Activated naive CD4-positive, alpha-beta T cell treated with anti-CD3 and anti-CD28 coated beads, Interleukin-2, amount 50 U/mL, for 24 hours (primary cell): ENCODE measurements at regions not wholly inside any gene's neighbourhood (a gene's known extent, or its start where the extent isn't known, plus 50 kb on each side); places are given as distances from the start of the nearest gene placed in this dataset.

Experiments
- H3K27ac Mint-ChIP-seq: one replicate; pipeline ENCODE4 v1.8.0; 2021; ENCODE audit warnings: mild to moderate bottlenecking, mixed read lengths
- H3K27me3 Mint-ChIP-seq: one replicate; pipeline ENCODE4 v1.8.0; 2021; ENCODE audit warnings: mixed read lengths
- H3K36me3 Mint-ChIP-seq: one replicate; pipeline ENCODE4 v1.8.0; 2021; ENCODE audit warnings: mixed read lengths
- H3K4me1 Mint-ChIP-seq: one replicate; pipeline ENCODE4 v1.8.0; 2021; ENCODE audit warnings: mixed read lengths
- H3K4me3 Mint-ChIP-seq: one replicate; pipeline ENCODE4 v1.8.0; 2021; ENCODE audit warnings: mild to moderate bottlenecking, mixed read lengths
- H3K9me3 Mint-ChIP-seq: one replicate; pipeline ENCODE4 v1.8.0; 2021; ENCODE audit warnings: mixed read lengths

DNA sequence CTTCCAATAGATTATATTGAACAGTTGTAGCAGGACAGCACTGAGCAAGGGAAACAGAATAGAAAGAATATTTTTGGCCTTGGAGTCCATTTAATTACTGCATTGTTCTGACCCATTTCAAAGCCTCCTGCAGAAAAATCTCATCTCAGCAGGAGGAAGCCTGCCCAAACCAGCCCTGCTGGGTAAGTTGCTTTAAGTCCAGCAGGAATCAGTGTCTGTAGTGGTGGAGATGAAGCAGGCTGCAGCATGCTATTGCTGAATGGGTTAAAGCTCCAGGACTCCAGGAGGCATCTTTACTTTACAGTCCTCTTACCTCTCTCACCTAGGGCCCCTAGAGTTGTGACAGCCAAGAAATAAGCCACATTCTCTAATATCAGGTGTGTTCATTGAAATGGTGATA, 380.3 kb upstream of the THBS1 start:
- no peaks in the 10 kb centered on the region for H3K4me1 Mint-ChIP-seq
- no peak overlapping the region for H3K4me3 Mint-ChIP-seq
- H3K27ac Mint-ChIP-seq, result no peak overlapping the region
- H3K27me3 Mint-ChIP-seq, result peaks cover 1% of the 10 kb centered on the region
- H3K36me3 Mint-ChIP-seq, result no peaks in the 10 kb centered on the region
- no peaks in the 10 kb centered on the region for H3K9me3 Mint-ChIP-seq

- Mint-ChIP-seq H3K4me1 (no peaks in the 10 kb centered on the region), H3K36me3 (no peaks in the 10 kb centered on the region), H3K27me3 (peaks cover 1% of the 10 kb centered on the region), H3K9me3 (no peaks in the 10 kb centered on the region), H3K4me3 (no peak overlapping the region), H3K27ac (no peak overlapping the region)
Measured at GRCh38 chr15:39202641-39203040, 378.2 kb upstream of the THBS1 start.

DNA sequence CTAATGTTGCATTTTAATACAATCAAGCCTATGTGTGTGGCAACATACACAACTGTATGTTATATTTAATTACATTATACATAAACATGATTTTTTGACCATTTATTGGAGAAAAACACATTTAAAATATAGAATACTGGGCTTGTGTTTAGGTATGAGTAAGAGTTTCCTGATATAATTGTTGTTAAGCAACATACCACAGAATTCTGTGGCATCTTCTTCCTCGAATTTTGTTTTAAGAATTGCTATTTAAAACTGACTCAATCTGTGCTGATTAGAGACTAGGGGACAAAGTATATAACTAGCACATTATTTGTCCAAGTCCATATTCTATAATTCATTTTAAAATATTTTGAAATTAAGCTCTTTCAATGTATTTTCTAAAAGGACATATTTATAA, 376.8 kb upstream of the THBS1 start:
- Mint-ChIP-seq H3K36me3 (no peaks in the 10 kb centered on the region), H3K27me3 (peaks cover 1% of the 10 kb centered on the region), H3K27ac (no peak overlapping the region), H3K4me1 (no peaks in the 10 kb centered on the region), H3K9me3 (no peaks in the 10 kb centered on the region), H3K4me3 (no peak overlapping the region)

GRCh38 chr15:39205081-39205480, 375.8 kb upstream of the THBS1 start:
- H3K4me1 Mint-ChIP-seq, result no peaks in the 10 kb centered on the region
- no peak overlapping the region for H3K4me3 Mint-ChIP-seq
- peaks cover 1% of the 10 kb centered on the region for H3K27me3 Mint-ChIP-seq
- H3K9me3 Mint-ChIP-seq, result no peaks in the 10 kb centered on the region
- no peak overlapping the region for H3K27ac Mint-ChIP-seq
- no peaks in the 10 kb centered on the region for H3K36me3 Mint-ChIP-seq

DNA sequence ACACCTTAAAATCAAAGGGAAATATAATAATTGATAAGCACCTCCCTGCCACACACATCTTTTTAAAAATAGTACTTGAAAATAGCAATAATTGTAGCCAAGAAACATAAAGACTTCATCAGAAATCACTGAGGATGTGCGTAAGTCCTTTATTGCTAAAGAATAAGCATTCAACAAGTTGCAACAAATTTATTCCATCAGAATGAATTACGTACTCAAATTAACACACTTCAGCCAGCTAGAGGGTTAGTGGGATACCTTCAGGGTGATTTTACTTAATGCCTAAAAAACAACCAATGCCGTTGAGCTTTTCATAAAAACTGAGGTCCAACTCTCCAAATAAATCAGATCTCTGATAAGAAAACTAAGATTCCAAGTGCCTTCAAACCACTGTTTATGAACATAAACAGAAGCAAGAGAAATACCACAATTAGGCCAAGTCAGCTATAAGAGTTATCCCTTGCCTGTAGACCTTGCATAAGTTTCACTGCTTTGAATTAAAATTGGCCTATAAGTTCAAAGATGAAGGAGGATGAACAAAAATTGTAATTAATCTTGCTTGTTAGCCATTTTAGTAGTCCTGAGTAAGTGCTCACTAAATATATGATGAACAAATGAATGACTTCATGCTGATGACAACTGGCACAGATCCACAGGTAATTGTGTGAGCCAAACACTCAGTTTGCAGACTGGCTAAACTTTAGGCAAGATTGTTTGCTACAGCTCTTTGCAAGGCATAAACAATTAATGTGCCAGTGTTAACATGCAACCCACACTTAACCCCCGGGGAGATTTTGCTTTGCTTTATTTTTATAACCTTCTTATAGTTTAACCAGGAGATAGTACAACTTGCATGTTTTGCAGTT, 375.1 kb upstream of the THBS1 start:
- H3K4me1 Mint-ChIP-seq, result no peaks in the 10 kb centered on the region
- H3K27ac Mint-ChIP-seq, result no peak overlapping the region
- H3K9me3 Mint-ChIP-seq, result no peaks in the 10 kb centered on the region
- H3K36me3 Mint-ChIP-seq, result no peaks in the 10 kb centered on the region
- peaks cover 1% of the 10 kb centered on the region for H3K27me3 Mint-ChIP-seq
- no peak overlapping the region for H3K4me3 Mint-ChIP-seq

- Mint-ChIP-seq H3K27me3 (peaks cover 4% of the 10 kb centered on the region), H3K4me3 (no peak overlapping the region), H3K4me1 (no peaks in the 10 kb centered on the region), H3K36me3 (no peaks in the 10 kb centered on the region), H3K27ac (no peak overlapping the region), H3K9me3 (no peaks in the 10 kb centered on the region)
Measured at GRCh38 chr15:39207532-39208115, 373.3 kb upstream of the THBS1 start.

GRCh38 chr15:39208187-39208586, 372.7 kb upstream of the THBS1 start:
- Mint-ChIP-seq H3K27me3 (peaks cover 7% of the 10 kb centered on the region), H3K4me3 (no peak overlapping the region), H3K27ac (no peak overlapping the region), H3K36me3 (no peaks in the 10 kb centered on the region), H3K9me3 (peaks cover 4% of the 10 kb centered on the region), H3K4me1 (no peaks in the 10 kb centered on the region)

- no peaks in the 10 kb centered on the region for H3K36me3 Mint-ChIP-seq
- H3K4me3 Mint-ChIP-seq, result no peak overlapping the region
- H3K27me3 Mint-ChIP-seq, result peaks cover 7% of the 10 kb centered on the region
- peaks cover 5% of the 10 kb centered on the region for H3K9me3 Mint-ChIP-seq
- H3K4me1 Mint-ChIP-seq, result no peaks in the 10 kb centered on the region
- H3K27ac Mint-ChIP-seq, result no peak overlapping the region
Measured at GRCh38 chr15:39209548-39210211, 371.2 kb upstream of the THBS1 start.

DNA sequence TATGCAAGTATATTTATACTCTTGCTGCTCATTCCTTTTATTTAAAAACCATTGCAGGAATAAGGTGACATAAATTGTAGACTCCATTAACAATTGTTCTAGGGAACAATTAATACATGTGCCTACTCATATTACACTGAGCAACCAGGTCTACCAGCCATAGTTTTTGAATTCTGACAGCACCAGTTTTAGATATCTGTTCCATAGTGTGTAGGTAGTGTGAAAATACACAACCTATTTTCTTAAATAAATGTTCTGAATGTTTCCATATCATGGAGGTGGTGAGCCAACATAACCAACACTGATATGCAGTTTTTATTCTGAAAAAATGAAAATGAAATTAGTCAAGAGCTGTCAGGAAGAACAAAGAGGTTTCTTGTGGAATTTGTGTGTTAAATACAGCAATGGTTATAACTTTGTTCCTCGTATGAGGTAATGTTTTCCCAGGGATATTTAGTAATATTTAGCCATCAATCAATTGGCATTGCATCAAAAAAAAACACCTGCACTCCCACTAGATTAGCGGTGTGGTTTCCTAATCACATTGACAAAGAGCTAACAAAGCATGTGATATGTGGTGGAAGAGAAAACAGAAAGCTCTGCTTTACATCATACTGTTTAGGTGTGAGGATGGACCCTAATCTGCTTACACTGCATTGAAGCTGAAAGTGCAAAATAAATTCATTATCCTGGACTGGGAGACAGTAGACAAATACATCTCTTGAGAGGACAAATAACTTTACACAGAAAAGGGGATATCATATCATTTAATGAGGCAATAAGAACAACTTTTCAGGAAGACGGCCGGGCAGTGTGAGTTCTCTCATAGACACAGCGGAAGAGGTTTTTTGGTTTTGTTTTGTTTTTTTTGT, 369.5 kb upstream of the THBS1 start:
- Mint-ChIP-seq H3K27me3 (peaks cover 11% of the 10 kb centered on the region), H3K36me3 (no peaks in the 10 kb centered on the region), H3K27ac (no peak overlapping the region), H3K4me3 (no peak overlapping the region), H3K9me3 (peaks cover 5% of the 10 kb centered on the region), H3K4me1 (no peaks in the 10 kb centered on the region)

DNA sequence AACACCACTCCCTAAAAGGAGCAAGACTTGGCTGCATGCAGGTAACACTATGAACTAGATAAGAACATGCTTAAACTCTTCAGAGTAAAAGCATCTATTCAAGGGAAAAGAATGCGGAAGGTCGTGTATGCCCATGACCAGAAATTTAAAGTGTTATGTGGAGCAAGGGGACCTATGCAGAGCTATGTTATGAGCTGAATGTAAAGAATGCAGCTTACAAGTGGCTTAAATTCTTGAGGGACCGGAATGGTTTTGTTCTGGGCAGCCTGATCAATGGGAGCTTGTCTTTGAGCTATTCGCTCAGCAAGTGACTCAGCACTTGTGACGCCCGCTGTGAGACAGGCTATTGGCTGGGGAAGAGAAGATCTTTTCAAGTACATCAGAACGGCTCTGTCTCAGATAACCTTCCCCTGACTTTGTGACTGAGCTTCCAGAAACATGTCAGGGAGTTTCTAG, 367.5 kb upstream of the THBS1 start:
- no peaks in the 10 kb centered on the region for H3K36me3 Mint-ChIP-seq
- H3K27ac Mint-ChIP-seq, result no peak overlapping the region
- H3K9me3 Mint-ChIP-seq, result peaks cover 10% of the 10 kb centered on the region
- H3K27me3 Mint-ChIP-seq, result peaks cover 19% of the 10 kb centered on the region
- no peaks in the 10 kb centered on the region for H3K4me1 Mint-ChIP-seq
- no peak overlapping the region for H3K4me3 Mint-ChIP-seq

DNA sequence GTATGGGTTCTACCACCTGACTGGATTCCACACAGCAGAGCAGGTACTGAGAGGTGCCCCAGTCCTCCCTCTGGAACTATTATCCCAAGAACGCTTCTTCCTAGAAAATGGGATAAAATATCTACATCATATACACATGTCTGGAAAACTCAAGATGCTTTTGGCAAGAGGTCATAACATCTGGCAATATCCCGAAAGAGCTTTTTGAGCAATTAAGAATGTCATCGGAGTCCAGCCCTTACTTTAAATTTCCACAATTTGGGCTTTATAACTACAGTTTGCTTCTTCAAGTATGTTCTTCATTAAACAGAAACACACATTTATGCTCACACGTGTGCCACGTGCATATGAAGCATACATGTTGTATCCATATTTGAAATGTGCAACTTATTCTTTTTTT, 365.9 kb upstream of the THBS1 start:
- no peaks in the 10 kb centered on the region for H3K36me3 Mint-ChIP-seq
- H3K27ac Mint-ChIP-seq, result no peak overlapping the region
- no peak overlapping the region for H3K4me3 Mint-ChIP-seq
- H3K9me3 Mint-ChIP-seq, result peaks cover 15% of the 10 kb centered on the region
- H3K4me1 Mint-ChIP-seq, result no peaks in the 10 kb centered on the region
- peaks cover 21% of the 10 kb centered on the region for H3K27me3 Mint-ChIP-seq

DNA sequence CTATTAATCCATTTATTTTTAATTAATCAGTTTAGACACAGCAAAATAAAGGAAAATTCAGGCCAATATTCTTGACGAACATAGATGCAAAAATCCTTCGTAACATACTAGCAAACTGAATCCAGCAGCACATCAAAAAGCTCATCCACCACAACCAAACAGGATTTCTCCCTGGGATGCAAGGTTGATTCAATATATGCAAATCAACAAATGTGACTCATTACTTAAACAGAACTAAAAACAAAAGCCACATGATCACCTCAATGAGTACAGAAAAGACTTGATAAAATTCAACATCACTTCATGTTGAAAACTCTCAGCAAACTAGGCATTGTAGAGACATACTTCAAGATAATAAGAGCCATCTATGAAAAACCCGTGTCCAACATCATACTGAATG, 364.1 kb upstream of the THBS1 start:
- H3K9me3 Mint-ChIP-seq, result peaks cover 17% of the 10 kb centered on the region
- no peaks in the 10 kb centered on the region for H3K4me1 Mint-ChIP-seq
- no peaks in the 10 kb centered on the region for H3K36me3 Mint-ChIP-seq
- H3K4me3 Mint-ChIP-seq, result no peak overlapping the region
- H3K27ac Mint-ChIP-seq, result no peak overlapping the region
- peaks cover 18% of the 10 kb centered on the region for H3K27me3 Mint-ChIP-seq

DNA sequence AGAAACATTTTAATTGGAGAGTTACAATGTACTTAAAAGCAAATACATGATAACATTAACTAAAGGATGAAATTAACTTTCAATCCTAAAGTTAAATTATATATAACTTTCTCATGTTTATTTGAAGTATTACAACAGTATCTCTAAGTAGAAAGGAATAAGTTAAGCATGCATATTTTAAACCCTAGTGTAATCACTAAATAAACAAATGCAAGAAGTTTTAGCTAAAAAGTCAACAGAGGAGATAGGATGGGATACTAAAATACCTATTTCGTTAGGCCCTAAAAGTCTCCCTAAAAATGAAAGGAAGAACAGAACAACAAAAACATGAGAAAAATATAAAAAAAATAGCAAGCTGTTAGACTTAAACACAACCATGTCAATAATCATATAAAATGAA, 361.3 kb upstream of the THBS1 start:
- Mint-ChIP-seq H3K27ac (no peak overlapping the region), H3K9me3 (peaks cover 12% of the 10 kb centered on the region), H3K4me3 (no peak overlapping the region), H3K4me1 (no peaks in the 10 kb centered on the region), H3K36me3 (no peaks in the 10 kb centered on the region), H3K27me3 (peaks cover 16% of the 10 kb centered on the region)

- H3K36me3 Mint-ChIP-seq, result no peaks in the 10 kb centered on the region
- H3K27ac Mint-ChIP-seq, result no peak overlapping the region
- no peak overlapping the region for H3K4me3 Mint-ChIP-seq
- H3K27me3 Mint-ChIP-seq, result peaks cover 3% of the 10 kb centered on the region
- H3K4me1 Mint-ChIP-seq, result no peaks in the 10 kb centered on the region
- no peaks in the 10 kb centered on the region for H3K9me3 Mint-ChIP-seq
Measured at GRCh38 chr15:39226169-39226937, 354.5 kb upstream of the THBS1 start.

- Mint-ChIP-seq H3K27me3 (peaks cover 3% of the 10 kb centered on the region), H3K4me3 (no peak overlapping the region), H3K36me3 (no peaks in the 10 kb centered on the region), H3K27ac (no peak overlapping the region), H3K9me3 (no peaks in the 10 kb centered on the region), H3K4me1 (no peaks in the 10 kb centered on the region)
Measured at GRCh38 chr15:39227001-39227400, 353.9 kb upstream of the THBS1 start.
